HG02938 (cell line): ENCODE measurements at regions not wholly inside any gene's neighbourhood (a gene's known extent, or its start where the extent isn't known, plus 50 kb on each side); places are given as distances from the start of the nearest gene placed in this dataset.

ENCODE experiments used
- ATAC-seq: cut with Tn5 transposase; IDR thresholded peaks from one replicate; pipeline ENCODE4 v1.9.1; 2021; ENCODE audit warnings: mild to moderate bottlenecking, moderate library complexity; ENCODE audit not compliant: unreplicated experiment

DNA sequence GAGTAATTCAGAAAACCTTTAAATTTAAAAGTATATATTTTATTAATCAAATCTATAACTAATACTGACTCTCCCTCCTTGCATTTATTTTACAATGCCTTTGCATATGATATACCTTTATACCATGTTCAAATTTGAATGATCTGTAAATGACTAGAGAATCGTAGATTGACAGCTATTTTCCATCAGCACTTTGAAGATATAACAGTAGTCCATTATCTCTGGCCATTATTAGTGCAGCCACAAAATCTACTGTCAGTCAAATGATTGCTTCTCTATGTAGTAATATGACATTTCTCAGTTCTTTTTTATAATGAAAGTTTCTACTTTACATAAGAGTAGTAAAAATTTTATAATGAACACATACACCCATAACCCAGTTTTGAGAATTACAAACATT is 1054.8 kb upstream of the B3GALT2 start:
- no peak for ATAC-seq

DNA sequence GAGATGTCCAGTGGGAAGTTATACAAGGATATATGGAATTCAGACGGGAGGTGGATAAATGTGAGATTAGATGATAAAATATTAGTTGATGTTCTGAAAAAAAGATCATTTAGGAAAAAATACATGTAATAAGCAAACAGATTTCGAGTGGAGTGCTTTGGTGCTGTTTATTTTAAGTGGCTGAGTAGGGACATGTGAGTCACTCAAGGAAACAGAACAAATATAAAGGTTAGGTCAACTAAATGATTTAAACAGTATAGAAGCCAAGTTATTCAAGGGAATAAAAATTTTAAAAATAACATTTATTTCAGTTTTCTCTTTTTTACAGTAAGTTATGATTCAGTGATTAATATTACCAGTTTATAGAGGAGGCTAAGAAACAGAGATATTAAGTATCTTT is 1046.7 kb upstream of the B3GALT2 start:
- ATAC-seq, result no peak

- no peak for ATAC-seq
Observed at GRCh38 chr1:194230351-194231144, 1044.1 kb upstream of the B3GALT2 start.

GRCh38 chr1:194228427-194228826 is 1042.0 kb upstream of the B3GALT2 start:
- ATAC-seq, result no peak

GRCh38 chr1:194227161-194227560 is 1040.7 kb upstream of the B3GALT2 start:
- no peak for ATAC-seq

GRCh38 chr1:194225821-194226220 is 1039.4 kb upstream of the B3GALT2 start:
- peak; percentile 96 for ATAC-seq

DNA sequence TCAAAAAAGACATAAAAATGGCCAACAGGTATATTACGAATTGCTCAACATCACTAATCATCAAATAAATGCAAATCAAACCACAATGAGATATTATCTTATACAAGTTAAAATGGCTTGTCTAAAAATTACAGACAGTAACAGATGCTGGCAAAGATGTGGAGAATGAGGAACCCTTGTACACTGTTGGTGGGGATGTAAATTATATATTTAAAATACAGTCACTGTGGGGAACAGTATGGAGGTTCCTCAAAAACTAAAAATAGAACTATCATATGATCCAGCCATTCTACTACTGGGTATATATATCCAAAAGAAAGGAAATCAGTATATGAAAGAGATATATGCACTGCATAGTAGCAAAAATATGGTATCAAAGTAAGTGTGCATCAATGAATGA is 1037.2 kb upstream of the B3GALT2 start:
- ATAC-seq, result no peak

DNA sequence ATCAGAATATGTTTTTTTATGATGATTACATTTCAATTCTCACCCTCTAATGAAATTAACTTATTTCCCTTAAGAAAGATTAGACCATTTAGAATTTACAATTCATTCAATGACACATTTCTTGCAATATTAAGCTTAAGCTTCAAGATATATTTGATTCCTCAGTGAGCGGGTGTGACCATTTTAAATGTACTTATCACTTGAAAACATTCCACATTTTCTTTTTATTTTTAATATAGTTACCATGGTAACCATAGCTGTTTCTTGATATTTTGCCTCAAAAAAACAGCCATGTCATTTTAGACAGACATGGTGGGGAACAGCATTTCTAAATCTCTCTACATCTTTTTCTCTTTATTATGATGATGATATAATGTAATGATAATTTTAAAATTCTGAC is 1029.0 kb upstream of the B3GALT2 start:
- ATAC-seq, result no peak

- no peak for ATAC-seq
Observed at GRCh38 chr1:194214735-194215134, 1028.3 kb upstream of the B3GALT2 start.

DNA sequence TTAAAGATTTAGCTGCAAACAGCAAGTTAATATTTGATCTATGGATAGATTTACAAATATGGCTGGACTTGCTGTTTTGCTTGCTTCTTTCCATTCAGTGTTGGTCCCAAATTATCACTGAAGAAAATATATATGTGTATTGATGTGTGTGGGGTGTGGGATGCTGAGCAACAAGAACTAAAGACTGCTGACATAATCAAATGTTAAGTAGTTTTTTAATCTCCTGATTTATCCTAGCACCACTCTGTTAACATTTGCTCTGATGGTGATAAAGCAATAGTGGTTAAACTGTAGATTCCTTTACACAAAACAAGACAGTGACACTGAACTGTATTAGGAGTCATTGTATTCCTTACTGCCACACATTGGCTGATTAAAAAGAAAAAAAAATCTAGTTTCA is 1023.5 kb upstream of the B3GALT2 start:
- ATAC-seq, result no peak

DNA sequence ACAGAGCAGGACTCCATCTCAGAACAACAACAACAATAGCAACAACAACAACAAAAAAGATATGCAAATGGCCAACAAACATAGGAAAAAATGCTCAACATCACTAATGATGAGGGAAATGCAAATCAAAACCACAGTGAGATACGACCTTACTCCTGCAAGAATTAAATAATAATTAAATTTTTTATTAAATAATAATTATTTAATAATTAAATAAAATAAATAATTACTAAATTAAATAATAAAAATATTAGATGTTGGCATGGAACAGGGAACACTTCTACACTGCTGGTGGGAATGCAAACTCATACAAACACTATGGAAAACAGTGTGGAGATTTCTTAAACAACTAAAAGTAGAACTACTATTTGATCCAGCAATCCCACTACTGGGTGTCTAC is 1022.3 kb upstream of the B3GALT2 start:
- no peak for ATAC-seq

- ATAC-seq, result no peak
Observed at GRCh38 chr1:194196562-194196961, 1010.1 kb upstream of the B3GALT2 start.

DNA sequence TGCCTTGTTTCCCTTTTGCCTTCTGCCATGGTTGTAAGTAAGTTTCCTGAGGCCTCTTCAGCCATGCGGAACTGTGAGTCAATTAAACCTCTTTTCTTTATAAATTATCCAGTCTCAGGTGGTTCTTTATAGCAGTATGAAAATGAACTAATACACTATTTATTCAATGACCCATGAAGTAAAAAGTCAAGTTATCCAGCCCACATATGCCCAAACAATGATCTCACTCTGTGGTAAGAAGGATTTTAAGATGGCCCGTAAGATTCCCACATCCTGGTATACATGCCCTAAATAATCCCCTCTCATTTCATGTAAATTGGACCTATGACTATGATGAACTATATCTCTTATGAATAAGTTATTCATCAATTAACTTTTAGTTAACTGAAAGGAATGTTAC is 1008.3 kb upstream of the B3GALT2 start:
- no peak for ATAC-seq

- no peak for ATAC-seq
Observed at GRCh38 chr1:194184974-194185373, 998.6 kb upstream of the B3GALT2 start.

DNA sequence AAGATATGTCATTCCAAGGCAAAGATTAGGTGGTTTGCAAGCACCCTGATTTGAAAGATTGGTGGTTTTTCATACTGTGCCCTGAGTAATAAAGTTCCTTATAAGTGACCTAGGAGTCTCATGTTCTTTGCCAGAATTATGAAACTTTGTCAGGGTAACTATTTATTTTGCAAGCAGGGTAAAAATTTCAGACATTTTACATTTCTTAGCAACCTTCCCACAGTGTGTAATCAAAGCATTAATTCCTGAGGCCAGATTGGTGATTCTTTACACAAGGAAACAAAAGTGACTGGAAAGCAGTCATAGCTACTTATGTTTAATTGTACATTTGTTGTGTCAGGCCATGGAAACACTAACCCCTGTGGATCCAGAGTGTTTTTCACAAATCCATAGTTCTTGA is 998.0 kb upstream of the B3GALT2 start:
- no peak for ATAC-seq

GRCh38 chr1:194181845-194182244 is 995.4 kb upstream of the B3GALT2 start:
- no peak for ATAC-seq

GRCh38 chr1:194176212-194176611 is 989.8 kb upstream of the B3GALT2 start:
- ATAC-seq, result no peak

DNA sequence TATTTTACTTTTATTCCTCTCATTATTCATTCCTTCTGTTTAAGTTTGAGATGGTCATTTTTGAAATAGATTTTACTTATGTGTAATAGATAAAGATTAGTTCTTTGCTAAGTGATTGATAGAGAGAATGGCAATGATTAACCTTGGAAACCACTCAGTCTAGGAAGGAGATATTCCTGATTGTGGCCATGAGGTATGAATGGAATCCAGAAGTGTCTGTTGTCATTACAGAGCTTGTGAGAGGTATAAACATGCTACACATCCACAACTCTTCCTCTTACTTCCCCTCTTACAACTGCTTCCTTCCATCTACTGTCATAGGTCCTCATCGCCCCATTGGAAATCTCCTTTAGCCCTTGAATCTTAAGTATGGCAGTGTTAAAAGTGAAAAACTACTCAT is 988.8 kb upstream of the B3GALT2 start:
- no peak for ATAC-seq

GRCh38 chr1:194174528-194174927 is 988.1 kb upstream of the B3GALT2 start:
- ATAC-seq, result no peak

GRCh38 chr1:194171596-194171995 is 985.2 kb upstream of the B3GALT2 start:
- ATAC-seq, result no peak

GRCh38 chr1:194167956-194168640 is 981.7 kb upstream of the B3GALT2 start:
- ATAC-seq, result no peak

- no peak for ATAC-seq
Observed at GRCh38 chr1:194164755-194165154, 978.3 kb upstream of the B3GALT2 start.

GRCh38 chr1:194161591-194161990 is 975.2 kb upstream of the B3GALT2 start:
- no peak for ATAC-seq
